HG03103 (cell line): ENCODE measurements at regions not wholly inside any gene's neighbourhood (a gene's known extent, or its start where the extent isn't known, plus 50 kb on each side); places are given as distances from the start of the nearest gene placed in this dataset.

Experiments used
- ATAC-seq: cut with Tn5 transposase; IDR thresholded peaks from one replicate; pipeline ENCODE4 v1.9.1; 2021; ENCODE audit warnings: low read depth; ENCODE audit not compliant: unreplicated experiment

GRCh38 chr1:217014066-217014465, 290.8 kb upstream of the ESRRG start:
- ATAC-seq: no peak

- no peak for ATAC-seq
Observed at GRCh38 chr1:217012659-217013058, 289.4 kb upstream of the ESRRG start.

DNA sequence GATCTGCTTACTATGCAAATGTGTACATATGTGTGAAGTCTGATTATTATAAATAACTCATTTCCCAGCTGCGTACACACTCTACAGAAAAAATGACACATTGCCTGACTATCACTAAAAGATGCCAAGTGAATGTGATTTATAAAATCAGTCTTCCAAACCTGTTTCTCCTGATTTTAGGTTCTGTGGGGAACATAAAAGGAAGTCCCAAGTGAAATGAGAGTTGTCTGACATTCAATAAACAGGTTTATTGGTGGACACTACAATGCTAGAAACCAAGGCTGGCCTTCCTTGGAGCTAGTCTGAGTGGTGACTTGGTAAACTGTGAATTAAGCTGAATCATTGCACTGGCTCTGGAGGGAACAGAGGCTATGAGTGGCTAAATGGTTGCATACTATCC, 287.9 kb upstream of the ESRRG start:
- ATAC-seq: no peak

GRCh38 chr1:217010253-217010652, 287.0 kb upstream of the ESRRG start:
- ATAC-seq: no peak

DNA sequence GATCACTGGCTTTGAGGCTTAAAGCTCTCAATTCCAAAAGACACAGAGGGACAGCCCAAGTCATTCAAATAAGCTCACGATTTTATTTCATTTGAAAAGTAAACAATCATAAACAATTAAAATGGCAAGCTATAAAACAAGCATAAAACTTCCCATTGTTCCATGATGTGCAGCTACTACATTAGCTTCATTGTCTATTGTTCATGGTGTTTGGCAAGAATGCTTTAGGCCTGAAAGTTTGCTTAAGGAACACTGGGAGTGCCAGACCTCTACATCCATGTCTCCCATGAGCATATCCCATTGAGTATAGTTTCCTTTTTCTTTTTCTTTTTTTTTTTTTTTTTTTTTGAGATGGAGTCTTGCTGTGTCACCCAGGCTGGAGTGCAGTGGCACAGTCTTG, 286.1 kb upstream of the ESRRG start:
- ATAC-seq: no peak

DNA sequence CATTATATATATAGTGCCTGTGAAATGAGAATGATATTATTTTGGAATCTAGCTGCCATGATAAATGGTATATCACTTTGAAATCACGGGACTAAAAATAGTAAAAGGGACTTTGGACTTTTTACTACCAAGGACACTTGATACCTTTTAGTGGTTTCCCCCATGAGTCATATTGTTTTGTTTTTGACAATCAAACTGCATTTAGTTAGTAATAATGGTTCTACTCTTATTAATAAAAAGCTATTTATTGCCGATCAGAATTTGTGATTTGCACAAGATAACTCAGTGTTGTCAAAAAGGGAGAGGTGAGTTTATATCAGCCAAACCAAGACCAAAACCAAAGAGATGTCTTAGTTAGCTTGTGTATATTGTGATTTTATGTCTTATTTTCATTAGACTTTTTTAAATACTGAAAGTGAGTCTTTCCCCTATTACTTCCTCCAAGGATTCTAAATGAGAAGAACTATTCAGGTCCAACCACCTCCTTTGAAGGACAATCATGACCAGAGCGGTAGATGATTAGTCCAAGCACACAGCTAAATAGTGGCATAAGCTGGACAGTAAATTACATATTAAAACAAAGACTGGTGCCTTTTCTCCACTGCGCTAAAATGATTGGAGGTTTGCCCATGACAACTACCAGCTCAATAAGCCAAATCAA, 281.7 kb upstream of the ESRRG start:
- no peak for ATAC-seq

DNA sequence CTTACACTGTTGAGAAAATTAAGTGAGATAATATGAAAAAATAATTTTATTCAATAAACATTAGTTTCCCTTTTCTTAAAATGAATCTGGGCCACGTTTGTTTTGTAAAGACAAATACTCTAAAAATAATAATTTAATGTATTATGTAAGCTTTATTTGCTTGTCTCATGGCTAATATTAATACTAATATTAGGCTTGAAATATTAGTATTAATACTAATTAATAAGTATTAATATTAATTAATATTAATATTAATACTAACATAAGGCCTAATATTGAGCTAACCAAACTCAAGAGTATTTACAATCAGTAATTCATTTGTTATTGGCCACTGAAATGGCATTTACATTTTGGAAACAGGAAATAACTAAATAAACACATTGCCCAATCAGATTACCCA, 280.1 kb upstream of the ESRRG start:
- ATAC-seq: no peak

- no peak for ATAC-seq
Observed at GRCh38 chr1:216997831-216998230, 274.6 kb upstream of the ESRRG start.

GRCh38 chr1:216997069-216997468, 273.8 kb upstream of the ESRRG start:
- no peak for ATAC-seq

GRCh38 chr1:216984536-216984935, 261.3 kb upstream of the ESRRG start:
- no peak for ATAC-seq

- no peak for ATAC-seq
Observed at GRCh38 chr1:216983823-216984222, 260.6 kb upstream of the ESRRG start.

- ATAC-seq: no peak
Observed at GRCh38 chr1:216961516-216961915, 238.3 kb upstream of the ESRRG start.

DNA sequence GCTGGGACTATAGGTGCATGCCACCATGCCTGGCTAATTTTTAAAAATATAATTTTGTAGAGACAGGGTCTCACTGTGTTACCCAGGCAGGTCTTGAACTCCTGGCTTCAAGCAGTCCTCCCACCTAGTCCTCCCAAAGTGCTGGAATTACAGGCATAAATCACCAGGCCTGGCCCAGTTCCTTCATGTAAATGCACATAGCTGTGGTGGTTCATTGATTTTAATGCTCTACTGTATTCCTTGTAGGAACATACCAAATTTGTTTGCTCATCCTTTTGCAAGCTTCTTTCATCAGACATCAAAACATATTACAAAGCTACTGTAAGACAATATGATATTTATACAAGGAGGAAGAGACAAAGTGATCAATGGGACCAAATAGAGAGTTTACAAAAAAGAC, 237.5 kb upstream of the ESRRG start:
- no peak for ATAC-seq

DNA sequence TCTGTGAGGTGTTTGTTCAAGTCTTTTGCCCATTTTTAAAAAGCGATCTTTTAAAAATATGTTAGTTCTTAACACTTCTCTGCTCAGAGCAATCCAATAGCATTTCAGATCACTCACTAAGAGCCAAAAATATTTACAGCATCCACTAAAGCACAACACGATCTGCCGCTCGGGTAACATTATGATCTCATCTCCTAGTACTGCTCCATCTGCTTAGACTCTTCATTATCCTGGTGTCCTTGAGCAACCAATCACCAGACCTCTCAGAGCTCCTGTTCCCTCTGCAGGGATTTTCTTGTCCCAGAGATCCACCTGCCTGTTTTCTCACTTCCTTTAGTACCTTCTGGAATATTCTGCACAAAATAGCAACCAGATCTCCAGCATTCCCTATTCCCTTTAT, 235.3 kb upstream of the ESRRG start:
- no peak for ATAC-seq

DNA sequence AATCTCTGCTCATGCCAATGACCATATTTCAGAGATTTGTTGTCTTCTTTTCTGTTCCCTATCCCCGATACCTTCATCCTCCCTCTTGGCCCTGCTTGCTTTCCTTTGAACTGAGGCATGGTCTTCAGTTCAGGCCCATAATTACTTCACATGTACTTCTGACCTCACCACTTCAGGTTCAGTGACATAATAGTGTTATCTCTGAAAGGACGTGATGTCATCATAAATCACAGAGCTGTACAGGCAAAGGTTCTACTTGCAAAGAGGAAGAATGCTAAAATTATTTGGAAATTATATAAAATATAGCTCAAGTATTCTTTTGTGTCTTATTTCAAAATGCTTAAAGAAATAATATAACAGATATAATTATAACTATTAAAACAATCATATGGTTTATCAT, 230.3 kb upstream of the ESRRG start:
- no peak for ATAC-seq

- no peak for ATAC-seq
Observed at GRCh38 chr1:216952864-216953263, 229.6 kb upstream of the ESRRG start.

DNA sequence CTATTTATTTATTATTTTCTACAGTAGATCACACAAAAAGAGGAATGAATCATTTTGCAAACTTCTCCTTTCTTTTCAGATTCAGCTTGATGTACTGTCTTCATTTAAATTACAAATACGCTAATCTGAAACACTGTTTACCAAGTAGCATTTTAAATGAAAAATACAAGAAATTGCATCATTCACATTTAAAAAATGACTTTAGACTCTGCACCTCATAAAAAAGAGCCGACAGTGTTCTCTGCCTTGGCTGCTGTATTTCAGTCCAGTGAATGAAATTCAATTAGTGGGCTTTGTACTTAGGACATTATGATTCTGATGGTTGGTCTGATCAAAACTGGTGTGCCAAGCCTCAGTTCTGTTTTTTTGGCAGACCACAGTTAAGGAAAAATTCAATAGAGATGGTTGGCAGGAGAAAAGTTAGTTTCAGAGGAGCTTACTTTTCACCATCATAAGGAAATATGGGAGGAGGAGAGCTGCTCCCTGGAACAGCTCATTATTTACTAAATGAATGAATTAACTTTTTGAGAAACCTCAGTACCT, 222.4 kb upstream of the ESRRG start:
- ATAC-seq: no peak

DNA sequence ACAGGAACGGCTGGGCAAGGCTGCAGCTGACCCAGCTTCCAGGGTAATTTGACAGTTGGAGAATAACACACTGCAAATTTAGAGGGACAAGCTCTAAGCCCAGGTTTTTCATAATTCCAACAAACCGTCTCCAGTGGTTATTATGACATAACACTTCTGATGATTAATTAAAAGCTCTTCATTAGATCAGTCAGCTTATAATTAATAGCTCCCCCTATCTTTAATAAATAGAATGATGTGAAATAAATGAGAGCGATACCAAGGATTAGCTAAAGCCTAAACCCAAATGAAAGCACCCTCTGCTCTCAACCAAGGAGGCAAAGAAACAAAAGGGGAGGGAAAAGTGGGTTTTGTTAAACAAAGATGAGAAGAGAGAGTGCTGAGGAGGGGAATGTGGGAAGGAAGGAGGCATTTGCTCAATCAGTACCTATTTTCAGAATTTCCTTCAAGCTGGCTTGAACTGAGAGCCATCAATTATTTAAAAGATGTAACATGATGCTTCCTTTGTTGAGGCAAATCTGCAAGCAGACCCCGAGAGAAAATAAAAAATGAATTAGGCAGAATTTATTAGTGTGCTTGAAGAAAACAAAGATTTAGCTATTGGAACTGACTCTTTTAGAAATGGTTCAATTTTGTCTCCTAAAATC, 221.8 kb upstream of the ESRRG start:
- ATAC-seq: no peak

DNA sequence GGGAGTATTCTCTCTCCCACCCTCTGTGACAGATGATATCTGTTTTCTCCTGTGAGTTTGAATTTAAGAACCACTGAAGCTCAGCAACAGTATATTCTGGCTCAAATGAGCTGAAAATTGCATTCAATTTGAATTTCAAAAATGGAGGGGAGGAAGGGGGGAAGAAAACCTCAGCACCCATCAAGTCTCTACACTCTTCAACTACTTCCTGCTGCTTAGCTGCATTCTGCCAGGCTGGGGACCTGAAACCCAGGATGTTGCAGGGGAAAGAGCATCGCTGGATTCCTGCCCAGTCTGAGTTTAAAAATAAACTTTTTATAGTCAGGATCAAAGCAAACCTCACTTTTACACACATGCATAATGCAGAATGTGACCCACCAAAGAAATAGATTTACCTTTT, 214.3 kb upstream of the ESRRG start:
- no peak for ATAC-seq

DNA sequence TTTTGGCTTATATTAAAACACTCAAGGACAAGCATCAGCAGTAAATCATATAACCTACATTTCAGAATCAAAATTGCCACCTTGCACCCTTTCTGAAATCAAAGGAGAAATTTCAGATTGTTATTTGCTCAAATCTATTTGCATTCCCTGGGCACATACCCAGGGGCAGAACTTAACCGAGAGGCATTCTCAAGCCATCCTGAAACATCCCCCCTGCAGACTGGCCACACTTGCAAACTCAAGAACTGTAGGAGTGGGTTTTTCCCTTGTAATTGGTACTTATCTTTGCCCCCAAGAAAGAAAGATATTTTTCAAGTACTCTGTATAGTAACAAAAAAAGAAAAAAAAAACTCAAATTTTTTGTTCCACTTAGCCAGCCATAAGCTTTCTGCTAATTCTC, 213.6 kb upstream of the ESRRG start:
- ATAC-seq: no peak

DNA sequence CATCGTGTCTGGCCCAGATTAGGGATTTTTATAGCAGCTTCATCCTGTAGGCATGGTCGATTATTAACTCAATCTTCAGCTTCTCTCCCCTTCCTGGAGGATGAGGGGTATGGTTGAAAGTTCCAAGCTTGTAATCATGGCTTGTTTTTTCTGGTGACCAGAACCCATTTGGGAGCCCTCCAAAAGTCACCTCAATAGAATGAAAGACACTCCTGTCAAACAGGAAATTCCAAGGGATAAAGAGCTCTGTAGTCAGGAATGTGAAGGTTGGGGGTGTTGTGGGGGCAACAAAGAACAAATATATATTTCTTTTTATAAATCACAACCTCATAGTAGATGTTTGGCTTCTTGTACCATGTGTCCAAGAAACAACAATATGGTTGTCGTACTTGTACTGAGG, 212.7 kb upstream of the ESRRG start:
- ATAC-seq: no peak

DNA sequence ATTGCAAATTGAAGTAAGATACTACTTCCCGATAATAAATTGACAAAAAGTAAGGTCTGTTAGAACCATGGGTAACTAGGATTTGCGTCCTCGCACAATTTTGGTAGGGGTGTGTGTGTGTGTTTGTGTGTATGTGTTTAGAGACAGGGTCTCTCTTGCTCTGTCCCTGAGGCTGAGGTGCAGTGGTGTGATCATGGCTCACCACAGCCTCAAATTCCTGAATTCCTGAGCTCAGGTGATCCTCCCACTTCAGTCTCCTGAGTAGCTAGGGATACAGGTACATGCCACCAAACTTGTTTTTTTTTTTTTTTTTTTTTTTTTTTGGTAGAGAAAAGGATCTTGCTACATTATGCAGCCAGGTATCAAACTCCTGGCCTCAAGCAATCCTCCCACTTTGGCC, 209.2 kb upstream of the ESRRG start:
- no peak for ATAC-seq
